Smooth muscle cell (in vitro differentiated cells): ENCODE measurements at regions not wholly inside any gene's neighbourhood (a gene's known extent, or its start where the extent isn't known, plus 50 kb on each side); places are given as distances from the start of the nearest gene placed in this dataset.
A peak's percentile ranks its signal among the peaks of the same experiment; 100 is the strongest.

ENCODE experiments used
- DNase-seq: peaks from one replicate; lab custom pipeline; 2025; ENCODE audit not compliant: unreplicated experiment; lab: John Stamatoyannopoulos, UW
- H2AFZ ChIP-seq: fragments of 200-600 bp; sonication (generic); 2 replicates; pipeline ENCODE4 v1.6.0; 2016; ENCODE audit warnings: antibody characterized with exemption, low read depth, mild to moderate bottlenecking
- H3F3A ChIP-seq: fragments of 200-600 bp; sonication (generic); 2 replicates; pipeline ENCODE4 v1.6.0; 2017; ENCODE audit warnings: antibody characterized with exemption, low read depth
- H3K27ac ChIP-seq: fragments of 200-600 bp; sonication (generic); 2 replicates; pipeline ENCODE4 v1.5.1; 2016; ENCODE audit warnings: low read depth, mild to moderate bottlenecking
- H3K27me3 ChIP-seq: fragments of 200-600 bp; sonication (generic); 2 replicates; pipeline ENCODE4 v1.6.1; 2016; ENCODE audit warnings: low read depth, mild to moderate bottlenecking
- H3K36me3 ChIP-seq: fragments of 200-600 bp; sonication (generic); 2 replicates; pipeline ENCODE4 v1.5.1; 2016; ENCODE audit warnings: low read depth
- H3K4me1 ChIP-seq: fragments of 200-600 bp; sonication (generic); 2 replicates; pipeline ENCODE4 v1.5.1; 2016; ENCODE audit warnings: low read depth
- H3K4me2 ChIP-seq: fragments of 200-600 bp; sonication (generic); 2 replicates; pipeline ENCODE4 v1.6.0; 2016; ENCODE audit warnings: mild to moderate bottlenecking
- H3K4me3 ChIP-seq: fragments of 200-600 bp; sonication (generic); 2 replicates; pipeline ENCODE4 v1.5.1; 2016; ENCODE audit warnings: mild to moderate bottlenecking
- H3K79me2 ChIP-seq: fragments of 200-600 bp; sonication (generic); 2 replicates; pipeline ENCODE4 v1.6.0; 2016; ENCODE audit warnings: low read depth, mild to moderate bottlenecking
- H3K9ac ChIP-seq: fragments of 200-600 bp; sonication (generic); 2 replicates; pipeline ENCODE4 v1.6.0; 2016; ENCODE audit warnings: low read depth
- H3K9me3 ChIP-seq: fragments of 200-600 bp; sonication (generic); replicated peaks from 2 replicates; pipeline ENCODE4 v1.5.1; 2016; ENCODE audit warnings: low read depth
- H4K20me1 ChIP-seq: fragments of 200-600 bp; sonication (generic); 2 replicates; pipeline ENCODE4 v1.6.0; 2016; ENCODE audit warnings: low read depth
- CTCF ChIP-seq: fragments of 200-600 bp; sonication (generic); IDR thresholded peaks from 2 replicates; pipeline ENCODE4 v1.5.1; 2017; ENCODE audit warnings: borderline replicate concordance, mild to moderate bottlenecking, antibody characterized with exemption; ENCODE audit not compliant: insufficient read depth, poor library complexity, severe bottlenecking
- WGBS: methylation state at CpG from one replicate; pipeline ENCODE4 v1.1.7; 2016; ENCODE audit warnings: low lambda C conversion rate; 5-methylcytosine and 5-hydroxymethylcytosine counted together

- TF ChIP-seq CTCF = no peak
- Histone ChIP-seq H3K79me2 (no peaks in the 10 kb centered on the region), H3K4me2 (peak overlapping the region; percentile 6), H3K4me3 (no peak overlapping the region), H3F3A (peaks cover 12% of the 10 kb centered on the region), H3K36me3 (no peaks in the 10 kb centered on the region), H3K9ac (no peak overlapping the region), H3K27ac (peak overlapping the region; percentile 84), H3K9me3 (no peaks in the 10 kb centered on the region), H3K27me3 (no peaks in the 10 kb centered on the region), H2AFZ (no peak overlapping the region), H3K4me1 (no peaks in the 10 kb centered on the region), H4K20me1 (no peaks in the 10 kb centered on the region)
- 37% methylated on average over 1 of the region's 1 CpG for WGBS
- DNase-seq = no peak
Measured at GRCh38 chr7:41582116-41582515, 120.8 kb downstream of the INHBA start.

GRCh38 chr7:41581041-41581440, 121.8 kb downstream of the INHBA start:
- no peak overlapping the region for H2AFZ ChIP-seq
- H3K9ac ChIP-seq = no peak overlapping the region
- no peaks in the 10 kb centered on the region for H3K36me3 ChIP-seq
- H3K27ac ChIP-seq = peak overlapping the region; percentile 84
- no peaks in the 10 kb centered on the region for H3K27me3 ChIP-seq
- no peaks in the 10 kb centered on the region for H3K4me1 ChIP-seq
- H4K20me1 ChIP-seq = no peaks in the 10 kb centered on the region
- no peak overlapping the region for H3K4me3 ChIP-seq
- 7% methylated on average over 1 of the region's 1 CpG for WGBS
- H3K4me2 ChIP-seq = peak overlapping the region; percentile 6
- peaks cover 12% of the 10 kb centered on the region for H3F3A ChIP-seq
- no peak for TF ChIP-seq CTCF
- no peaks in the 10 kb centered on the region for H3K9me3 ChIP-seq
- no peak for DNase-seq
- no peaks in the 10 kb centered on the region for H3K79me2 ChIP-seq

GRCh38 chr7:41579961-41580935, 122.6 kb downstream of the INHBA start:
- Histone ChIP-seq H3K4me1 (no peaks in the 10 kb centered on the region), H3F3A (peaks cover 12% of the 10 kb centered on the region), H3K9ac (no peak overlapping the region), H2AFZ (no peak overlapping the region), H3K4me2 (peak overlapping the region; percentile 6), H3K27ac (peak overlapping the region; percentile 84), H3K4me3 (no peak overlapping the region), H3K27me3 (no peaks in the 10 kb centered on the region), H3K9me3 (no peaks in the 10 kb centered on the region), H3K79me2 (no peaks in the 10 kb centered on the region), H3K36me3 (no peaks in the 10 kb centered on the region), H4K20me1 (no peaks in the 10 kb centered on the region)
- no peak for DNase-seq
- WGBS = 8% methylated on average over 3 of the region's 3 CpGs
- no peak for TF ChIP-seq CTCF
